Spleen (tissue), 7 donors: ENCODE measurements at regions not wholly inside any gene's neighbourhood (a gene's known extent, or its start where the extent isn't known, plus 50 kb on each side); places are given as distances from the start of the nearest gene placed in this dataset.

Experiments used
- CTCF ChIP-seq, 11 experiments: fragments of 200-600 bp in 7 of 11; fragments of 450-650 bp in 4 of 11; sonication (generic) in 4 of 11; IDR thresholded peaks in 8 of 11; conservative IDR thresholded peaks in 3 of 11; 1 replicate in 7 of 11; 2 replicates in 4 of 11; pipeline versions ENCODE4 v1.4.0 to v1.8.0; 2016 to 2021; ENCODE audit warnings: antibody characterized with exemption in 11 of 11, inconsistent platforms in 4 of 11, mild to moderate bottlenecking in 1 of 11
- POLR2A ChIP-seq, 3 donors: fragments of 450-650 bp; IDR thresholded peaks; one replicate each; pipeline ENCODE4 v1.5.1; 2017; ENCODE audit warnings: antibody characterized with exemption in 3 of 3, mild to moderate bottlenecking in 1 of 3
- POLR2AphosphoS5 ChIP-seq, 3 donors: sonication (generic); formaldehyde crosslinking; IDR thresholded peaks; one replicate each; pipeline ENCODE4 v1.5.1; 2017; ENCODE audit warnings: antibody characterized with exemption in 3 of 3
- donor health status: DM: no; HTN: no; CAD: no; lungs with moderate emphysema.
- donor health status: DM: no; HTN: no; CAD: no.
- donor health status: DM: no; HTN: no; CAD: no.

GRCh38 chrX:155682834-155683233 lies 70.1 kb upstream of the TMLHE start:
- TF ChIP-seq CTCF (IDR thresholded peaks at IDR 0.05 in 8 of 11, conservative IDR thresholded peaks at IDR 0.05 in 3 of 11) (no peak), POLR2AphosphoS5 (IDR thresholded peaks at IDR 0.05) (no peak), POLR2A (IDR thresholded peaks at IDR 0.05) (no peak)
